NCI-H1436 treated with DMSO at 0.1 percent for 48 hours (cell line): ENCODE measurements at regions not wholly inside any gene's neighbourhood (a gene's known extent, or its start where the extent isn't known, plus 50 kb on each side); places are given as distances from the start of the nearest gene placed in this dataset.

Experiments
- DNase-seq: peaks from one replicate; lab custom pipeline; 2025; lab: John Stamatoyannopoulos, UW

DNA sequence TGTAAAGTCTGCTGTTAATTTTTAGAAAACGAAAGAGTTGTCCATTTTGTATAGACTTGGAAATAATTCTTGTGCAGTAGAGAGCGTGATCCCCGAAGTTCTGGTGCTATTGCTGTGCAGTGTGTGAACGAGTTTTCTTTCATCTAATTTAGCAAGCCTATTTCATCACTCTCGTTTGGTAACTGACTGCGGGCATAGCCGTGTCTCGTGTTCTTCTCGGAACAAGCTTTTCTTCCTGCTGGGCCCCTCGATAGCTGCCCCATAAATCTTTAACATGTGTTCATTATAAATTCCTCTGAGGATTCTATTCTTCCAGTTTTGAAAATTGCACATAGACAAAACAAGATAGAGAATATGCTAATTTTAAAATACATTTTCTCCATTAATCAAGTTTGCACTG is 622.0 kb upstream of the PFKP start:
- no peak for DNase-seq

DNA sequence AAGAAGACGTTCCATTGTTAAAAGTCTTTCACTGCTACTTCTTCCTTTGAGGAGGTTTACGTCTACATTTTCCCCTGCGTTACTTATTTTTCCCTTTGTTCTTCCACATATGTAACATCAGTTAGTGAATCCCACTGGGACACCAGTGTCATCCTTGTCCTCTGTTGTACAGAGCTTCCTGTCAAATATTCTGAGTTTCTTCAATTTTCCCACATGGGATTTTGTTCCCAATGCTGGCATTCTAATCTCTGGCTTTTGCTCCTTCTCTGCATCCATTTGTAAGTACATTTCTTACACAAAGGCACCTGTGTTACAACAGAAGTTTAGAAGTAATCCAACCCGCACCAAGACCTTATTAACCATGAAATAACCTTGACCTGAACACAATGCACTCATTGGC is 627.4 kb upstream of the PFKP start:
- DNase-seq = no peak

DNA sequence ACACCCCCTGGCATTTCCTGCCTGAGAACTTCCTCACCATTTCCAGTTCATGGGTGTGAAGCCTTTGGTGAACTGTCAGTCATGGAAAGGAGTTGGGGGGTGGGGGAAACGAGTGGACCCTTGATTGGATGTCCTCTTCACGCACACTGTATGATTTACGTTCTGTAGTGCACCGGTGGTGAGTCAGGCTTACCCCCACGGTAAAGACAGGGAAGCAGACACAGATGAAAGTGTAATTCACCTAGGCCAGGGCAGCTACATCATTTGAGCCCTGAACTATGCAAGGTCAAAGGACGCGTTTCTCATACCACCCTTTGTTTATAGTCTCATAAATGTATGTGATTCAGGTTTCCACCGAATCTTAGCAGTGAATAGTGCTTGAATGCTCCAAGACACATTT is 628.3 kb upstream of the PFKP start:
- DNase-seq = no peak

DNA sequence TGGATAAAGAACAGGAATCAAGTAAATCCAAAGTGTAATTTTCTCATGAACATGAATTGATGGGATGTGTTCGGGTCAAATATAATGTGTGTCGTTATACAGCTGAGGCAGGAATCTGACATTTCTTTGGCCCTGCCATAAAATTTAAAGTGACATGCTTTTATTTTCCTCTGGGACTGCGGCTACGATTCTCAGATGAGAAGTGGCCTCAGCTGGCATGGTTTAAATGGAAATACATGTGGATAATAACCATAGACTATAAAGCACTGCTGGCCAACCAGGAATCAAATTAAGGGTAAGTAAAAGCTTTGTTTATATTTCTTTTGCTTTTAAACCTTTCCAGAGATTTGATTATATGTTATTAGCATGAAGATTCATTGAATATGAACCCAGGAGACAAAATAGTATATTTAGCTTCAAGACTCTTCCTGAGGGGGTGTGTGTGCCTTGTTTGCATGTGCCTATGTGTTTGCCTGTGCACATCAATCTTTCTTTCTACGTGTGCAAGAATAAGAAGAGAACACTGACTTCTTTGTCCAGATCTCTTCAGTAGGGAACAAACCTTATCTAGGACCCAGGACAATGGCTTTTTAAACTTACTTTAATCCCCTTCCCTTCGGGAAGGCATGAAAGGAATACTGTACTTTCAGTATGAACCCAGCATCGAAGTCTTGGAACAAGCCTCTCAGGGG is 629.0 kb upstream of the PFKP start:
- no peak for DNase-seq

DNA sequence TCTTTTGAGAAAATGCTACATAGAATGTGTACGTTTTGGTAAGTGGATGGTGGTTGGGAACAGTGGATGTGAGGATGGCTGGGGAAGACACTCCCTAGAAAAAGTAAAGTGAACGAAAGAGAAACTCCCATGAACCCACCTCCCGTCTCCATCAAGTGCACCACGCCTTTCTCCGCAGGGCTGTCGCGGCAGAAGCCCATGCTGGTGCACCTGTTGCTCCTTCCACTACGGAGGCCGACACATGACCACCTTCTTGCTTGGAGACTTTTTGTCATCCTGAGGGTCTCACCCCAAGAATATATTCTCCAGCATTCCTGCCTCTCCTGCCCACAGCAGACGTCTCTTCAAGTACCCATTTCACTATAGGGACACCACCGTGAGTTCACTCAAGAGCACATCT is 630.4 kb upstream of the PFKP start:
- no peak for DNase-seq

DNA sequence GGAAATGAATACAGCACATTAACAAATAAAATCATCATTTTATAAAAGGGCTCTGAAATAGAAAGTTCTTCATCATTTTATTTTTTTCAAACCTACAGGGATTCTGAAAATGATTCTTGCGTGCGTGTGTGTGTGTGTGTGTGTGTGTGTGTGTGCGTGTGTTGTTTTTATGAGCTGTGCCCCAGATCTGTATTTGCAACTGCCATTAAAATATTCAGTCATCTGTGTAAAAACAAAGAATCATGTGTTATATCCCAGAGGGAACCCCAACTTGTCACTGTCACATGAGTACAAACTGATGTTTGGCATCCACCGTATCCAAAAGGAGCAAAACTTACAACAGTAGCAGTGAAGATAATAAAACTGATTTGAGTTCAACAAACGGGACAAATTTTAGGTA is 635.4 kb upstream of the PFKP start:
- DNase-seq = no peak

DNA sequence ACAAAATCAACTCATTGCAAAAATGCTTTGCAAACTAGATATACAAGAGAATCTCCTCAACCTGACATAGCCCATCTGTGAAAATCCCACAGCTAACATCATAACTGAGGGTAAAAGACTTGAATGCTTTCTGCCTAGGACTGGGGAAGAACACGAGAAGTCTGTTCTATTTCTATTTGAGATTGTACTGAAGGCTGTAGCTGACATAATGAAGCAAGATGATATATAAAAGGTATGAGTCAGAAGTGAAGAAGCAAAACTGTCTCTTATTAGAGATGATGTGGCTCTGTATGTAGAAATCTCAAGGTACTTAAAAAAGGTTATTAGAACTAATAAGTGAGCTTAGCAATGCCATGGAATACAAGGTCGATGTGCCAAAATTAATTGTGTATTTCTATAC is 639.9 kb upstream of the PFKP start:
- DNase-seq = no peak

DNA sequence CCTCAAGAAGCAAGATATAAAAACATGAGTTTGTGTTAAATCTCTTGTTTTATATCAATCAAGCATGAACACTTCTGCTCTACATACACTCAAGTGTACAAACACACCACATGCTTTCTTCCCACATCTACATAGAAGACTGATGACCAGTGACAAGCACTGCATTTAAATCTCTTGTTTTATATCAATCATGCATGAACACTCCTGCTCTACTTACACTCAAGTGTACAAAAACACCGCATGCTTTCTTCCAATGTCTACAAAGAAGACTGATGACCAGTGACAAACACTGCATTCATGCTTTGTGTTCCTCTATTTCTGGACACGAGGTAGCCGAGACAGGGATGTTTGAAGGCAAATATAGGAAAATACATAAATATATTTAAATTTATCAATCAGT is 642.0 kb upstream of the PFKP start:
- DNase-seq = no peak

DNA sequence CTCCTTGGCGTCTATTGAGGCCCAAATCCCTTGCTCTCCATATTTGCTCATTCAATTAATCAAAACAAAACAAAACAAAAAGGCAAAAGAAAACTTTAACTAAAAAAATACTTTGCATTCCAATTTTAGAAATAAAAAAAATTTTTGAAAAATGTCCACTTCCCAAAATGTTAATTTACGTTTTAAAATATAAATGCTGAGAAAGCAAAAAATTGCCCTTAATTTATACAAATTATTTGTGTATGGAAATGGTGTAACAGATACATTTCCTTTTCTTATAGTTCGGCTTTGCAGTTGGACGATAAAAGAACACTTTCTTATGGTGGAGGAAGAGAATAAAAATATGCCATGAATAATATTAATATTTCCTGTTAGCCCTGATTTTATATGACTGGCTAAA is 652.8 kb upstream of the PFKP start:
- DNase-seq = no peak

DNA sequence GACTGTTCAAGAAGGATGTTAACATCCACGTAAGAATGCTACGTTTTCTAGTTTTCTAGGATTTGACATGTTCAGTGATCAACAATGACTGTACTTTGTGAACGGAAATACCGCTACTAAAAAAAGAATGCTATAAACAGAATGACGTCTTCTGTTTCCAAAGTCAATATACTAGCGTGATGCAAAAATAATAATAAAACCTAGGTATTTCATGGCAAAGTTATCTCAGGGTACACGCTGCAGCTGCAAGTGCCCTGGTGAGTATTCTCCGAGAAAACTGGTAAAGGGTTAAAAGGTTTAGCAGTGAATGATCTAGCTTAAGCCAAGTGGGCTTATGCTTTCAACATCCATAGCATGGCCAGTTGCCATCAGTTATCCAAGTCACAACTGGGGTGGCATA is 653.3 kb upstream of the PFKP start:
- DNase-seq = no peak

DNA sequence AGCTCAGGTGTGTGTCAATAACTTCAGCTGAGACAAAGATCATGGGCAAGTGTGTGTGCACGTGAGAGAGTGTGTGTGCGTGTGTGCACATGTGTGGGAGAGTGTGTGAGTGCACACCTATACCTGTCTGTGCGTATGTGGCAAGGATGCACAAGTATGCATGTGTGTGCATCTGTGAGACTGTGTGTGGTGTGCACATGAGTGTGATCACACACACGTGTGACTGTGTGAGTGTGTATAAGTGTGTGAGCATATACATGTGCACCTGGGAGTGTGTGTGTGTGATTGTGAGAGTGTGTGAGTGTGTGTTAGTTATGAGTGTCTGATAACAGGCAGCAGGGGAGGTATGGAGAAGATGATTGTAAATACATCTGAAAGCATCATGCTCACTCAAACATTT is 657.3 kb upstream of the PFKP start:
- no peak for DNase-seq

DNA sequence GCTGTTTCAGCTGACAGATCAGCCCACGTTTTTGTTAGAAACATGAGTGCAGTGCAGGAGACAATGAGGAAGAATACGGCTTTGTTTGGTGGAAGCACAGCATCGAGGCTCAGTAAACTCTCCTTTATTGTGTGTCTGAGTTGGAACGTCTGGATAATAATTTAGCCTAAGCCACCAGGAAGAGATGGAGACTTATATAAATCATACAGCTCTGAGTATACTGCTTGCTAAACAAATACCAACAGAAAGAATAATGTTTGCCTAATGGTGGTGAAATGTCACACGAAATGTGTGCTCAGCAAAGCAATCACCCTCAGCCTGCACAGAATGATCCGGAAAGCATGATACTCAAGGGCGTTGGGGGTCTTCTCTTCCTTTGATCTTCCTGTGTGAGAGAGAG is 664.1 kb upstream of the ADARB2 start:
- no peak for DNase-seq

DNA sequence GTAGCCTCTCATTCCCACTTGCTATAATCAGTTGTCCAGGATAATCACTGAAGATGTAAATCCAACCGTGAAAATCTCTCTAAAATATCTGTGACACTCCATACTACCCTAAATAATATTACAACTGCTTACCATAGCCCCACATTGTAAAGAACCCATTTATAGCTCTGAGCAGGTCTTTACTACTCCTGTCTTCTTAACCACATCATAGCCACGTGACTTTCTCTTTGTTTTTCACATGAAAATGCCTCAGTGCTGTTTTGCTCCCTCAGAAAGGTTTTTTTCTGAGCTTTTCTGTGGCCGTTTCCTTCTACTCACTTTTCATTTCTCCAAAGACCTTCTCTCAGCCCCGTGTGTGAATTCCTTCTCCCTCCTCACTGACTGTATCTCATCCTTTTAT is 662.2 kb upstream of the ADARB2 start:
- DNase-seq = no peak

DNA sequence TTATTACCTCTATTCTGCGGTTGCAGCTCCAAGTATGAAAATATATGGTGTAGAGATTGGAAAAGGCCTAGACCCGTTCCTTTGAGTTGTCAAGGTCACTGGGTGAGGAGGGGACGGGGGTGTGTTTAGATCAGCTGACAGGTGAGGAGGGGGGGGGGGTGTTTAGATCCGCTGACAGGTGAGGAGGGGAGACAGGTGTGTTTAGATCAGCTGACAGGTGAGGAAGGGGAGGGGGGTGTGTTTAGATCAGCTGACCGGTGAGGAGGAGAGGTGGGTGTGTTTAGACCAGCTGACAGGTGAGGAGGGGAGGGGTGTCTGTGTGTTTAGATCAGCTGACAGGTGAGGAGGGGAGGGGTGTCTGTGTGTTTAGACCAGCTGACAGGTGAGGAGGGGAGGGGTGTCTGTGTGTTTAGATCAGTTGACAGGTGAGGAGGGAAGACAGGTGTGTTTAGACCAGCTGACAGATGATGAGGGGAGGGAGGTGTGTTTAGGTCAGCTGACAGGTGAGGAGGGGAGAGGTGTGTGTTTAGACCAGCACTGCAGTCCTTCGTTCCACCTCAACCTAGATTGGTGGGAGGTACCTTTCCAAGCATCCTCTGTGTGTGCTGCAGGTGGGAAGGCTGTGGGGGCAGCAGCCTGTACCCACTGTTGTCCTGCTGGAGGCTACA is 655.0 kb upstream of the ADARB2 start:
- DNase-seq = no peak

DNA sequence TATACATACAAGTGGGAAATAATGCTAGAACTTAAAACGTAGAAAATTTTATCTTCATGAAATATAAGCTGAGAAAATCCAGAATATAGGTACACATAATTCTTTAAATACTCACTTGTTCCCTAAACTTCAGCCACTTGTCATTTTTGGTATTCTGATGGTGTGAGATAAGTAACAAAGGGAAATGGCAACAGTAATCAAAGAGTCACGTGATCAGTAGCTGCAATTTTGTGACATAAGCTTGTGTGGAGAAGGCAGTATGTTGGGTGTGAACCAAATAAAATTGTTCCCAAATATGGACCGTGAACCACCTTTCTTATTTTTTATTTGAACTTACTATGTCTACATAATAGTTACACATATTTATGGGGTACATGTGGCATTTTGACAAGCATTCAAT is 650.3 kb upstream of the ADARB2 start:
- no peak for DNase-seq

DNA sequence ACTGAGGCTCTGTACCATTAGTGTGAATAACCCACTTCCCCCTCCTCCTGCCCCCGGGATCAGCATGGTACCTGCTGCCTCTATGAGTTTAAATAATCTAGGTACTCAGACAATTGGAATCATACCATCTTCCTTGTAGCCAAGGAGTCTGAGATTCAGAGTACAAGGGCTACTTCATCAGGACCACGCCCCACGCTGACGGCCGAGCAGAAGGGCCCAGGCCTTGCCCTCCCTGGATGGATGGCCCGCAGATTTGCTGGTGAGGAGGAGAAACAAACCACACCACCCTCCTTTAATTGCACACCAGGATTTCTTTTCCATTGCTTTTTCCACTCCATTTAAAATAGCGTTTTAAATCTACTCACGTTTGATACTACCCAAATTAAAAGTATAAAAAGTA is 649.9 kb upstream of the ADARB2 start:
- DNase-seq = no peak

DNA sequence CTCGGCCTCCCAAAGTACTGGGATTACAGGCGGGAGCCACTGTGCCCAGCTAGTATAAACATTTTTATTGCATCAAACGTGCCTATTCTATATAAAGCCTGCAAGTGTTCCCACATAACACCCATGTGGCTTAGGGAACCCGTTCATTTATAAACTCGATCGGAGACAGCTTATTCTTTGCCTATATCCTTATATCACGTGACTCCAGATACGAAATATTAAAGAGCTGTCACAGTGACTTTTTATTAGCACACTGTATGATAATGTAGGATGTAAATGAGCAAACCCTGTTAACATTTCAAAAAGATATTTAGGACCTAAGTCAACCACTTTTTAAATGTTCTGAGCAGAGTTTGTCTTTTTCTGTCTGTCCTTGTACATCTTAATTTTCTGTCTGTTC is 642.9 kb upstream of the ADARB2 start:
- no peak for DNase-seq

DNA sequence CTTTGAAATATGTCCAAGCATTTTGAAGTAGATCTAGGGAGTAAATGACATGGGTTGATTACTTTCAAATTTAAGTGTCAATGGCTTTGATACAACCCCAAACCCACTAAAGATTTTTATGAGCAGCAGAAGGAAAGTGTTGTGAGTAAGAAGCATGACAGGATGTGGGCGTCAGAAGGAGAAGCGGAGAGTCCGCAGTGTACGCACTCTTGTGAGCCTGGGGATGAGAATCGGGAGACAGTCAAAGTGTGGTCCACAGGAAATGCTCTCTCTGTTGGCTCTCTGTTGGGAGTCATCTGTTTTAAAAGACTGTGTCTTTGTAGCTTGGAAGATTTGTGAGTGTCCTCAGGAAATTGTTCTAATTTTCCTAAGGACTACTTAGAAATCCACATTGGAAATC is 629.8 kb upstream of the ADARB2 start:
- DNase-seq = no peak

DNA sequence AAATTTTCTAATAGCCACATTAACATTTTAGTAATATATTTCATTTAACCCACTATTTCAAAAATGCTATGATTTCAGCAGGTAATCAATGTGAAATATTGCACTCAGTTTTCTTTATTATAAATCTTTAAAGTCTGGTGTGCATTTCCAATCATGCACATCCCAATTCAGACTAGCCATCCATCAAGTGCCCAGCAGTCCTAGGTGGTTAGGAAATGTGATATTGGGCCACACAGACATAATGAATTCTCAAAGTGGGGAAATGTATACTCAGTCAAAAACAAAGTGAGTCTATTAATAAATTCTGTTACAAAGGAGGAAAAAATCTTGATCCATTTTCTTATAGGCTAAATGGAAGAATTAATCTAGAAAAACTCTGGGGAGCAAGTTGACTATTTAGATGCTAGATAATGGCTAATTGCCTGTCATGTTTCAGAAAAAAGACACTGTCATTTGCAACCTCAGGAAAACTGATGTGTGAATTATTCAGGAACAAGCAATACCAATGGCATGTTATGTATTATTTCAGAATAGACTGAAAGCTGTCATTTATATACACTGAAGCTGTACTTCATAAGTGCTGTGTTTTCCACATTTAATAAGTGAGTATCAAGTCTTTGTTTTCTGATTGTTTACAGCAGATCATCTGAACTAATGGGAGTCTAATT is 629.1 kb upstream of the ADARB2 start:
- DNase-seq = no peak

DNA sequence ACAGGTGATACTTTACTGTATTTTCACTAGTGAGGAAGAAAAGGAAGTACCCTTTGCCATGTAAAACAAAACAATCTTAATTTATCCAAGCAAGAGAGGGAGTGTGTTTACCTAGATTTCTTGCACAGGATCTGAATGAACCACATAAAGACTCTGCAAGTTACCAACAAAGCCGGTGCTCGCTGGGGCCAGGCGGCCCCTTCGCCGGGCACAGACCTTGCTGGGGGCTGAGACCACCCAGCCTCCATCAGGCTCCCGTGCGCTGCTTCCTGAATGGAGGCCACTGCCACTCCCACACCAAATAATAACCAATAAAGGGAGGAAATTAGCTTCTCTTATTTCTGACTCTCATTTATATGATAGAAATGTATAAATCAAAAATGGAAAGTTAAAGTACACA is 625.0 kb upstream of the ADARB2 start:
- DNase-seq = no peak

DNA sequence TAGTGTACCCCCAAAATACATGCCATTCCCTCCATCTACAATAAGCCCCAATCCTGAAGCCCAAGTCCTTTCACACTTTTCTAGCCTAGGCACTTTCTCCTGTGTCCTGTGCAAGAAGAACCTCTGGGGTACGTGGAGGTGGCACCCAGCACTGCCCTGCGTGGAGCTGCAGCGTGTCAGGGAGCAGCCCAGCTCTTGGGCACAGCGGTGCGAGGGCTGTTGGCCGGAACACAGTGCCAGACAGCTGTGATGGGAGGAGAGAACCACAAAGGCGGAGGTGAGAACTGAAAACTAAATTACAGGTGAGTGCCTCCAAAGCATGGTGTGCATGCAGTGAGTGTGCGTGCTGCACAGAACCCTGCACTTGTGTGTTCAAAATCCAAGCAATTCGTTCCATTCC is 621.3 kb upstream of the ADARB2 start:
- DNase-seq = no peak

DNA sequence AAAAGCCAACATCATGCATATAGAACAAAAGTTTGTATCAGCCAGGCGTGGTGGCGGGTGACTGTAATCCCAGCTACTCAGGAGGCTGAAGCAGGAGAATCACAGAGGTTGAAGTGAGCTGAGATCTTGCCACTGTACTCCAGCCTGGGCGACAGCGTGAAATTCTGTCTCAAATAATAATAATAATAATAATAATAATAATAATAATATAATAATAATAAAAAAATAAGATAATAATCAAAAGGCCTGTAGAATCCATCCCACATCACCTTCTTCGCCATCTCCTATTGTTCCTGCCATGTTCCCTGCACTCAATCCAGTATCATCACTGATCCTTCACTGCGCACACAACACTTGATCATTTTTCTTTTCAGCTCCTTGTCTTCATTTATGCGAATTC is 619.3 kb upstream of the ADARB2 start:
- DNase-seq = no peak

DNA sequence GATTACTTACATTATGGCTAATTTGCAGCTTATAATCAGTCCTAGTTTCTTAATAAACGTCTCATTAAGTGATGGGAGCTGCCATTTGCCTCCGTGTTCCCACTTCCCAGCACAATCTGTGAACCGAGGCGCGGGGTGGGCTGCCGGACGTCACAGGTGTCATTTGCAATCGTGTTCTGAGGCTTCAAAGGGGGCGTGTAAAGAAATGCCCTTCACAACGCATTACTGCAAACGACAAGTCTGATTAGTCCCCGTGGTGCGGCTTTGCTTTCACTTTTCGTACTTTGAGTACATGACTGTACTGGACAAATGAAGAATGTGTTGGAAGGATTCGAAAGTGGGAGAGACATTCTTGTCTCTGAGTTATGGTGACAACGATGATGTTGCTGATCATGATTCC is 614.2 kb upstream of the ADARB2 start:
- no peak for DNase-seq

DNA sequence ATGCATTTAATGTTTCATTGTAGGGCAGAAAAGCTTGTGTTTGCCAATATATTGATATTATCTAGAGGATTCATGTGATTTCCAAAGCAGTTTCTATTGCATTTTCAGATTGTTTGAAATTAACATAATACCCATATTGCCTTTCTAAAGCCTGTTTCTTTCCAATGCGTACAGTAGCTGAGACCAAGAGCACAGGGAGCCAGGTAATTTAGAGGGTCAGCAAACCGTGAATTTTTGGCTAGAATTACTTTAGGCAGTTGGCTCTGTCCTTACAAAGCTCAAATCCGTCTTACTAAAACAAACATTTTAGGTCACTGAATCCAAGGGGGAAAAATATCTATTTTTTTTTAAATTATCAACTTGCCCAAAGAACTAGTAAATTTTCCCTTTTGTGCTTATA is 604.9 kb upstream of the ADARB2 start:
- DNase-seq = no peak
